ENCODE measurements at regions not wholly inside any gene's neighbourhood (a gene's known extent, or its start where the extent isn't known, plus 50 kb on each side); places are given as distances from the start of the nearest gene placed in this dataset.

GRCh38 chr10:85195596-85195995 is 867.2 kb downstream of the CCSER2 start:
- H3K79me2 ChIP-seq (ENCODE audit: control insufficient read depth, insufficient read depth, low read length) = no peaks in the 10 kb centered on the region
- POLR2A ChIA-PET = no interaction called here
- DNase-seq (ENCODE audit: extremely low read depth in 1 of 4, low spot score in 3 of 4) (no peak), ATAC-seq (no peak), FAIRE-seq (no peak)
- no peak overlapping the region for H3K4me3 ChIP-seq
- H4K20me1 ChIP-seq (replicated peaks; ENCODE audit: control insufficient read depth, insufficient read depth, low read length) = no peaks in the 10 kb centered on the region
- in situ Hi-C loops (cut with MboI) (no loop called here), intact Hi-C loops (cut with micrococcal nuclease) (no loop called here)
- CTCF ChIA-PET (ENCODE audit: low intra/inter-chr PET ratio) = no interaction called here
- no peaks in the 10 kb centered on the region for H3K36me3 ChIP-seq (ENCODE audit: control insufficient read depth, insufficient read depth, low read length)
- H3K4me1 ChIP-seq (replicated peaks in 1 of 2; ENCODE audit: control insufficient read depth in 2 of 2, insufficient read depth in 2 of 2, low read length in 2 of 2) = no peaks in the 10 kb centered on the region
- WGBS (ENCODE audit: insufficient coverage, low coverage, missing lambda C conversion rate) = 0% methylated on average over 2 of the region's 2 CpGs
- no peak for TF ChIP-seq ZNF23 (CRISPR knock-in tag; IDR thresholded peaks at IDR 0.05)
- TF ChIP-seq SNAPC5 (CRISPR knock-in tag; IDR thresholded peaks at IDR 0.05) = no peak
- no peak overlapping the region for H3K9ac ChIP-seq (ENCODE audit: insufficient read depth in 1 of 2, low read depth in 2 of 2, low read length in 2 of 2)
- no peak overlapping the region for H3K4me2 ChIP-seq (ENCODE audit: insufficient read depth, low read length)
- H2AFZ ChIP-seq (ENCODE audit: low read depth, low read length) = no peak overlapping the region
- H3K27ac ChIP-seq (ENCODE audit: extremely low read depth, low read depth, low read length) = no peak overlapping the region
- peaks cover 6% of the 10 kb centered on the region; the same call in 1 of the 2 replicates for H3K9me3 ChIP-seq (replicated peaks; ENCODE audit: control insufficient read depth, insufficient read depth, low read depth, low read length)
- no peaks in the 10 kb centered on the region for H3K9me1 ChIP-seq (ENCODE audit: control insufficient read depth, insufficient read depth, low read length)
- H3K27me3 ChIP-seq (ENCODE audit: control insufficient read depth in 2 of 2, insufficient read depth in 2 of 2, low read length in 2 of 2) = no peaks in the 10 kb centered on the region
- no TSS peak for BruUV-seq (replicated peaks)

- no peak for ATAC-seq
- Histone ChIP-seq H3K9ac (ENCODE audit: insufficient read depth in 1 of 2, low read depth in 2 of 2, low read length in 2 of 2) (no peak overlapping the region), H3K36me3 (ENCODE audit: control insufficient read depth, insufficient read depth, low read length) (no peaks in the 10 kb centered on the region), H3K9me3 (replicated peaks; ENCODE audit: control insufficient read depth, insufficient read depth, low read depth, low read length) (0 out of 2 replicates have a peak, but pooled peaks cover 2% of the 10 kb centered on the region), H3K4me1 (replicated peaks in 1 of 2; ENCODE audit: control insufficient read depth in 2 of 2, insufficient read depth in 2 of 2, low read length in 2 of 2) (no peaks in the 10 kb centered on the region), H2AFZ (ENCODE audit: low read depth, low read length) (no peak overlapping the region), H3K9me1 (ENCODE audit: control insufficient read depth, insufficient read depth, low read length) (no peaks in the 10 kb centered on the region), H4K20me1 (replicated peaks; ENCODE audit: control insufficient read depth, insufficient read depth, low read length) (no peaks in the 10 kb centered on the region), H3K27ac (ENCODE audit: extremely low read depth, low read depth, low read length) (no peak overlapping the region), H3K27me3 (ENCODE audit: control insufficient read depth in 2 of 2, insufficient read depth in 2 of 2, low read length in 2 of 2) (no peaks in the 10 kb centered on the region), H3K79me2 (ENCODE audit: control insufficient read depth, insufficient read depth, low read length) (no peaks in the 10 kb centered on the region), H3K4me2 (ENCODE audit: insufficient read depth, low read length) (no peak overlapping the region), H3K4me3 (no peak overlapping the region)
- CTCF ChIA-PET (ENCODE audit: low intra/inter-chr PET ratio) = no interaction called here
- POLR2A ChIA-PET = no interaction called here
- no peak for DNase-seq (ENCODE audit: extremely low read depth in 1 of 4, low spot score in 3 of 4)
- no peak for FAIRE-seq
- in situ Hi-C loops (cut with MboI) = no loop called here
- BruUV-seq (replicated peaks) = no TSS peak
- intact Hi-C loops (cut with micrococcal nuclease) = no loop called here
- WGBS (ENCODE audit: insufficient coverage, low coverage, missing lambda C conversion rate) = 0% methylated on average over 5 of the region's 5 CpGs
- no peak for TF ChIP-seq MTA1 (IDR thresholded peaks at IDR 0.05; ENCODE audit: borderline replicate concordance)
- TF ChIP-seq USF2 (CRISPR knock-in tag; IDR thresholded peaks at IDR 0.05) = no peak
- TF ChIP-seq TRIM28 (IDR thresholded peaks at IDR 0.05) = no peak
- TF ChIP-seq ZBTB11 (CRISPR knock-in tag; IDR thresholded peaks at IDR 0.05) = no peak
- TF ChIP-seq PCBP2 (IDR thresholded peaks at IDR 0.05; ENCODE audit: low read depth, low read length, poor library complexity, severe bottlenecking) = no peak
- no peak for TF ChIP-seq ZNF146 (CRISPR knock-in tag; IDR thresholded peaks at IDR 0.05; ENCODE audit: unreplicated experiment)
- no peak for TF ChIP-seq RBM34 (IDR thresholded peaks at IDR 0.05; ENCODE audit: borderline replicate concordance, insufficient read depth, low read length)
- TF ChIP-seq ZNF77 (CRISPR knock-in tag; IDR thresholded peaks at IDR 0.05) = no peak
- TF ChIP-seq MTA2 (IDR thresholded peaks at IDR 0.05; ENCODE audit: low read depth) = no peak
- TF ChIP-seq CREM (IDR thresholded peaks at IDR 0.05; ENCODE audit: low read depth) = no peak
- no peak for TF ChIP-seq EP300 (IDR thresholded peaks at IDR 0.05; ENCODE audit: low read length)
Measured at GRCh38 chr10:85204814-85205213, 876.4 kb downstream of the CCSER2 start.

Data from K562 (cell line).